Stimulated activated CD4-positive, alpha-beta T cell treated with anti-CD3 and anti-CD28 coated beads, Interleukin-12 subunit alpha, Interleukin-12 subunit beta, amount 100 ng/mL, for 24 hours (primary cell): ENCODE measurements at regions not wholly inside any gene's neighbourhood (a gene's known extent, or its start where the extent isn't known, plus 50 kb on each side); places are given as distances from the start of the nearest gene placed in this dataset.

Source experiments
- DNase-seq, 2 experiments: peaks; one replicate each; pipeline ENCODE4 v3.0.0-alpha.2; 2020; ENCODE audit warnings: low read depth in 2 of 2

DNA sequence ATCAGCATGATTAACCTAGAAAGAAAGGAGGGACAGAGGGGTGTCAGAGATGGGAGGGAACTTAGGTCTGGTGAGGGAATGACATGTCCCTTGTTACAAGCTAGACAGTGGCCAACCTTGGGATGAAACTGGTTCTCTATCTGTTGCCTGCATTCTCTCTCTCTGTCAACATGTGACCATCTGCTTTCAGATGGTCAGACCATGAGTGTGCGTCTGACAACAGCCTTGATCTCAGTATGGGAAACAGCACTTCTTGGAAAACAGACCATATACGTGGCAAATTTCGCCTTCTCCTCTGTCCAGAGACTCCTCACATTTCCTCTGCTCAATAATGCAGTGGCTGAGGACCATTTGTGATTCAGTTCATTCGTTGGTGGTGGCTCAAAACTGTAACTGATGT, 845.9 kb downstream of the TYW1 start:
- DNase-seq: no peak

- DNase-seq: no peak
Observed at GRCh38 chr7:67843001-67843565, 846.5 kb downstream of the TYW1 start.

GRCh38 chr7:67843615-67844014, 847.0 kb downstream of the TYW1 start:
- DNase-seq: no peak

DNA sequence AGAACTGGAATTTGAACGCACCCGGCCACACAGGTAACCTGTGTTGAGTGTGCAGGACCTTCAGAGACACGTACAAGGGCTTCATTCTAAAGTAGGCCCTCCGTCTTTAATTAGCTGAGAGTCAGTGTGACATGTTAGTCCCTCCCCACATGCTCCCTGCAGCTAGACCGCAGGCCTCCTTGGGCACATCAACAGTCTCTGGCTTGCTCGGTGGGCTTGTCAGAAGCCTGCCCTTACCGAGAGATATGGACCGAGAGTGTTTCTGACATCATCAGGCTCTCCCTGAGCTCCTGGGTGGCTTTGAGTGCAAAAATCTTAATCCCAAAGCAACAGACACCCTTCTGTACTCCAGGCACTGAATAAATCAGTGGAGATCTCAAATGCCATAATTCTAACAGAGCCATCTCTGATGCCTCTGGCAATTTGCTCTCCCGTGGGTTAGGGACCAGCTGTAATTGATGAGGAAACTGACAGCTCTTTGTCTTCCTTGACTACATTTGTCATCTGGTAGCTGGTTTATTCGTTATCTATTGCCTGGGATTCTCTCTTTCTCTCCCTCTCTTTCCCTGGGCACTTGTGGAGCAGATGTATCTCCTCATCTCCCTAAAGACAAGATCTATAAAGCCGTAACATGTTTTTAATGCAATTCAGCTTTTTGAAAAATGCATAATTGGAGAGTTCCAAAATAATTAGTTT, 850.6 kb downstream of the TYW1 start:
- no peak for DNase-seq

DNA sequence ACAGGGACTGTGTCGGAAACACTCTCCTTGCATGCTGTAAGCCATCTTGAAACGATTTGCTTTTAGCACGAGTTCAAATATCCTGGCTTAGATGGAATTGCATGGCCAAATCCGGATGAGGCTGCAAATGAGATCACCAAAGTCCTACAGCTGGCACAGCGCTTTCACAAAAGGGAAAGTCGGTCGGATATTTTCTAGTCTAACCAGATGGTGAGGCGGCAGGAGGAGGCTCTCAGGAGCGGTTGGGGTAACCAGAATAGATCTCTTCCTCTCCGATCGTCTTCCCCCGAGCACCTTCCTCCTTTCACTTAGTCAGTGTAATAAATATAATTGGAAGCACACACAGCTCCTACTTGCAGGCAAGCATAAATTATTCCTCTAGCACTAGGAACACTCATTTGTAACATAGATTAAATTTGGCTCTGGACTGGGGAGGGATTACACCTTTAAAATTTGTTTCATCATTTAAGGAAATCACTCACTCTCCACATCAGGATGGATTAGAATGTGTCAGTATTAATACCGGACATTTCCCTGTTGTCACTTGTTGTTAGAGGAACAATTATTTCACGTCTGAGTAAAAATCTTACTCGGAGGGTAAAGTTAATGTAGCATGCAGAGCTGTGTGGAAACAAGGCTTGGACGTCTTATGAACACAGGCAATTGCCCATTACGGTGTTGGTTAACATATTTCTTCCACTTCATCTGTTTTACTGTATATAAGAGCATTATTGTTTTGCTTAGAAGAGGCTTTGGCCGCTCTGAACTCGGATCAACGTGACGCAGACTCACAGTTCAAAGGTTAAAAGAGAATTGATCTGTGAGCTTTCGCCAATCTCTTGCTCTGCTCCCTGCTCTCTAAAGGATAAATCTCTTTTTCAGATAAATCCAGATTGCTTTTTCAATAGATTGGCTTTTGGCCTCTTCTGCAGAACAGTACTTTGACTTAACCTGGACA, 857.9 kb downstream of the TYW1 start:
- DNase-seq: no peak

- DNase-seq: no peak
Observed at GRCh38 chr7:67855322-67855721, 858.7 kb downstream of the TYW1 start.

- DNase-seq: no peak
Observed at GRCh38 chr7:67856046-67856445, 859.4 kb downstream of the TYW1 start.

GRCh38 chr7:67857698-67858097, 861.1 kb downstream of the TYW1 start:
- no peak for DNase-seq

GRCh38 chr7:67858931-67859330, 862.3 kb downstream of the TYW1 start:
- DNase-seq: no peak

DNA sequence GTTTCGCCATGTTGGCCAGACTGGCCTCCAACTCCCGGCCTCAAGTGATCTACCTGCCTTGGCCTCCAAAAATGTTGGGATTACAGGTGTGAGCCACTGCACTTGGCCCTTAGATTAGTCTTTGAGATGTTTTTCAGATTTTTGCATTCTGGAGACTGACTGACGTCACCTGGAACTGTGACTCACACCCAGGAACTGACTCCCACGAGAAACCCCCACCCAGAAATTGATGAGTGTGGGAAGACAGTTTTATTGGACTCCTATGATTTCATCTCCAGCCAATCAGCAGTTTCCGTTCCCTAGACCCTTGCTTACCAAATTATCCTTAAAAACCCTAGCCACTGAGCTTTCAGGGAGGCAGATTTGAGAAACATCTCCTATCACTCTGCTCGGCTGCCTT, 867.3 kb downstream of the TYW1 start:
- no peak for DNase-seq

GRCh38 chr7:67866054-67866453, 869.4 kb downstream of the TYW1 start:
- DNase-seq: no peak

DNA sequence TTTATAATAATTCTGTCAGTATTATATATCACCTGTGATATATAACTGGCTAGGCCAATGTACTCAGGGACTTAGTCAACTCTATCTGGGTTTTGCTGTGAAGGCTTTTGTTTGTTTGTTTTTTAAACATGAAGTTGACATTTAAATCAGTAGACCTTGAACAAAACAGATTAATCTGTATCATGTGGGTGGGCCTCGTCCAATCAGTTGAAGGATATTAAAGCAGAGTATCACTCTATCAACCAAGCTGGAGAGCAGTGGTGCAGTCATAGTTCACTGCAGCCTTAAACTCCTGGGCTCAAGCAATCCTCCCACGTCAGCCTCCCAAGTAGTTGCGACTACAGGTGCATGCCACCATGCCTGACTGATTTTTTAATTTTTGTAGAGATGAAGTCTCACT, 870.2 kb downstream of the TYW1 start:
- DNase-seq: no peak

DNA sequence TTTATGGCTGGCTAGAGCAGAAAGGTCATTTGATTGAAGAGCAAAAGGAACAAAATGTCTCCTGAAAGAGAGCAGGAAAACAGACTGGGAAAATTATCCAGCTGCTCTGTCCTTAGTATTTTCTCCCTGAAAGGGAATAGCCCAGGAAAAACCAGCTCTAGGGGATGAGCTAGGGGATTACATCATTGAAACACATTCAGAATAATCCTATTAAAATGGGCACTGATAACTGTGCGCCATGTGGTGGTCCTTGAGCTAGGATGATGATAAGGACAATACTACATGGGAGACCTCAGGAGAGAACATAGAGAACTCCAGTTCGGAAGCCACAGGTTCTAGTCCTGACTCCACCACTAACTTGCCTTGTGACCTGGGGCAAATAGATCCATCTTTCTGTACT, 873.8 kb downstream of the TYW1 start:
- no peak for DNase-seq

- DNase-seq: no peak
Observed at GRCh38 chr7:67875558-67875957, 878.9 kb downstream of the TYW1 start.

DNA sequence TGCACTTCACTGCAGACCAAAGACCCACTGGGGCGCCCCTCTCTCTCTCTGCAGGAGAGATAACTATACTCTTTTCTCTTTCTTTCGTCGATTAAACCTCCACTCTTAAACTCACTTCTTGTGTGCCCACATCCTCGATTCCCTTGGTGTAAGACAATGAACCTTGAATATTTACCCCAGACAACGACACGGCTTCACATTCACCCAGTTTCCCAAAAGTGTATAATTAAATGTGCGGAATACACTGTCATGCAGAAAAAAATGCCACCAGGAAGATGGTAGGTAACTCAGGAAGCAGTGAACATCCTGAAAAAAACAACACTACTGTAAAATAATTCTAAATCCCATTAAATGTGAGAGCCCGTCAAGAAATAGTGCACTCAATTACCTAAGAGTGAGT, 882.2 kb downstream of the TYW1 start:
- no peak for DNase-seq

- DNase-seq: no peak
Observed at GRCh38 chr7:67882843-67883242, 886.2 kb downstream of the TYW1 start.

GRCh38 chr7:67890316-67890715, 893.7 kb downstream of the TYW1 start:
- DNase-seq: no peak

DNA sequence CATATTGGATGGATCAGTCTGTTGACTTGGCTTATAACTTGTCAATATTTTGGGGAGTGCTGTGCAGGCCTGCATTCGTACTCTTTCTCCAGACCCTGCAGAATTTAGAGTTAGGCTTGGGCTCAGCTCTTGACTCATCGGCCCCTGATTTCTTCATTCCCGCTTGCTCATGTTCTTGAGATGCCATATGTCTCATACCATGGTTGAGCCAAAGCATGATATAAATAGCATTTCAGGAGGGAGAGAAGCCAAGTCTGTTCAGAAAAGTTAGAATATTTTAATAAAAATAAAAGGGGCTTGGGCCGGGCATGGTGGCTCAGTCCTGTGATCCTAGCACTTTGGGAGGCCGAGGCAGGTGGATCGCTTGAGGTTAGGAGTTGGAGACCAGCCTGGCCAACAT, 898.1 kb downstream of the TYW1 start:
- no peak for DNase-seq

- DNase-seq: no peak
Observed at GRCh38 chr7:67896721-67897120, 900.1 kb downstream of the TYW1 start.

GRCh38 chr7:67900456-67900855, 903.8 kb downstream of the TYW1 start:
- DNase-seq: no peak

DNA sequence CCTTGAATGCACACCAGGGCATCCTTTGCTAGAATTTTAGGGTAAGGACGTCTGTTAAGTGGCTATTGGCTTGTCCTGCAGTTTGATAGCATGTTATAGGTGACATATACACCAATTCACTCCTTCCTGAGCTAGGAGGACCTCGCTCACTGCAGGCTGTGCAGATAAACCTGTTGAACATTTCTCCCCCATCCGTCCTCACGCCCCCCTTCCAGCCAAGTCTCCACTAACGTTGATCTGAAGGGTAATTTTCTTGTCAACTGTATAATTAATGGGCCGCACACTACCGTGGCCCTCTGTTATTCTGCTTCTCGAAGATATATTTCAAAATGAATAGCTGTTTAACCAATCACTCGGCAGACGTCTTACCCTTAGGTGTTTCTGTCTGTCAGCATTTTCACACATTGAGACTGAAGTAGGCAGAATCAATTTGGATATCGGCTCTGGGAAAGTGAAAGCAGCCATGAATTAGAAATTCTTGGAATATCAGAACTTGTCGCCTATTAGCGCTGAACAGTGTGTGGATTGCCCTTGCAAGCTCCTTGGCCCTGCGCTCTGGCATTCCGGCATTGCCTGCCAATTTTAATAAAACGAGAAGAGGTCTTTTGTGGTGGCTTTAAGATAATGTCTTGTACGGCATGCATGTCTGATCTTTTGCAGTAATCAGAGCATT, 905.3 kb downstream of the TYW1 start:
- DNase-seq: no peak

DNA sequence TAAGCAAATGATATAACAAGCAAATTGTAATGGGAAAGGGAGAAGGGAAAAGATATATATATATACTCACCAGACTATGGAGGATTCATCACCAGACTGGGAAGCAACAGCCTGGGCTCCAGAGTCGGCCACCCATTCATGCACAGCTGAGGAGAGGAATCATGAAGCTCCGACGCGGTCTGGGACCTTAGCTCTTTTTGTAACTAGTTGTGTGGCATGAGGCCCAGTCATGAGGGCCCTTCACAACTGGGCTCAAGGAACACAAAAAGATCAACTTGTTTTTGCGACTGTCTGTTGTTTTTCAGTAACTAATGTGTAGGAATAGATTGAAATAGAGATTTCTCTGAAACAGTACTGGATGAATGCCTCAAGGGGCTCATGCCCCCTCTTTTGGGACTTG, 911.2 kb downstream of the TYW1 start:
- DNase-seq: no peak
